AG10803 (cell line): ENCODE measurements at regions not wholly inside any gene's neighbourhood (a gene's known extent, or its start where the extent isn't known, plus 50 kb on each side); places are given as distances from the start of the nearest gene placed in this dataset.

Experiments
- DNase-seq: peaks from one replicate; pipeline ENCODE4 v3.0.0; 2010; ENCODE audit warnings: low read depth
- H3K4me3 ChIP-seq: 2 replicates; pipeline ENCODE4 v1.5.1; 2011; ENCODE audit warnings: mild to moderate bottlenecking, low read length, control low read depth
- CTCF ChIP-seq: conservative IDR thresholded peaks from 2 replicates; pipeline ENCODE4 v1.5.1; 2011; ENCODE audit warnings: mild to moderate bottlenecking, low read length, control low read depth, inconsistent platforms

- H3K4me3 ChIP-seq, result no peak overlapping the region
- DNase-seq, result no peak
- no peak for TF ChIP-seq CTCF
Measured at GRCh38 chr5:93087326-93087725, 493.7 kb downstream of the NR2F1-AS1 start.

GRCh38 chr5:93082981-93083380 is 498.0 kb downstream of the NR2F1-AS1 start:
- TF ChIP-seq CTCF, result no peak
- no peak for DNase-seq
- H3K4me3 ChIP-seq, result no peak overlapping the region

GRCh38 chr5:93079046-93079445 is 502.0 kb downstream of the NR2F1-AS1 start:
- no peak for TF ChIP-seq CTCF
- no peak overlapping the region; the same call in 1 of the 2 replicates for H3K4me3 ChIP-seq
- DNase-seq, result no peak

- TF ChIP-seq CTCF, result no peak
- H3K4me3 ChIP-seq, result peak overlapping the region; percentile 35
- peak; percentile 99 for DNase-seq
Measured at GRCh38 chr5:93078082-93079038, 502.7 kb downstream of the NR2F1-AS1 start.

- no peak for TF ChIP-seq CTCF
- DNase-seq, result no peak
- H3K4me3 ChIP-seq, result no peak overlapping the region
Measured at GRCh38 chr5:93076566-93076965, 504.5 kb downstream of the NR2F1-AS1 start.

- no peak for DNase-seq
- H3K4me3 ChIP-seq, result no peak overlapping the region
- no peak for TF ChIP-seq CTCF
Measured at GRCh38 chr5:93076096-93076495, 504.9 kb downstream of the NR2F1-AS1 start.

- no peak overlapping the region for H3K4me3 ChIP-seq
- DNase-seq, result no peak
- no peak for TF ChIP-seq CTCF
Measured at GRCh38 chr5:93073547-93073946, 507.5 kb downstream of the NR2F1-AS1 start.
